Right renal cortex interstitium (tissue), 3 donors: ENCODE measurements at regions not wholly inside any gene's neighbourhood (a gene's known extent, or its start where the extent isn't known, plus 50 kb on each side); places are given as distances from the start of the nearest gene placed in this dataset.

Experiments
- DNase-seq, 3 donors: peaks; one replicate each; pipeline ENCODE4 v3.0.0-alpha.2; 2013; ENCODE audit warnings: low read depth in 3 of 3, low spot score in 2 of 3

DNA sequence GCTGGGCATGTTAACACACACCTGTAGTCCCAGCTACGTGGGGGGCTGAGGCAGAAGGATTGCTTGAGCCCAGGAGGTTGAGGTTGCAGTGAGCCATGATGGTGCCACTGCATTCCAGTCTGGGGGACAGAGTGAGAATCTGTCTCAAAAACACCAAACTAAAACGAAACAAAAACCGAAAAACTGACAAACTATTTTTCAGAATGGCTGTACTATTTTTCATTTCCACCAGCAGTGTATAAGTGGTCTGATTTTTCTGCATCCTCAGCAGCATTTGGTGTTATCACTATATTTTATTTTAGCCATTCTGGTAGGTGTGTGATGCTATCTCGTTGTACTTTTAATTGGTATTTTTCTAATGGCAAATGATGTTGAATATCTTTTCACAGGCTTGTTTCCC lies 95.2 kb downstream of the PDCL3 start:
- DNase-seq: no peak

DNA sequence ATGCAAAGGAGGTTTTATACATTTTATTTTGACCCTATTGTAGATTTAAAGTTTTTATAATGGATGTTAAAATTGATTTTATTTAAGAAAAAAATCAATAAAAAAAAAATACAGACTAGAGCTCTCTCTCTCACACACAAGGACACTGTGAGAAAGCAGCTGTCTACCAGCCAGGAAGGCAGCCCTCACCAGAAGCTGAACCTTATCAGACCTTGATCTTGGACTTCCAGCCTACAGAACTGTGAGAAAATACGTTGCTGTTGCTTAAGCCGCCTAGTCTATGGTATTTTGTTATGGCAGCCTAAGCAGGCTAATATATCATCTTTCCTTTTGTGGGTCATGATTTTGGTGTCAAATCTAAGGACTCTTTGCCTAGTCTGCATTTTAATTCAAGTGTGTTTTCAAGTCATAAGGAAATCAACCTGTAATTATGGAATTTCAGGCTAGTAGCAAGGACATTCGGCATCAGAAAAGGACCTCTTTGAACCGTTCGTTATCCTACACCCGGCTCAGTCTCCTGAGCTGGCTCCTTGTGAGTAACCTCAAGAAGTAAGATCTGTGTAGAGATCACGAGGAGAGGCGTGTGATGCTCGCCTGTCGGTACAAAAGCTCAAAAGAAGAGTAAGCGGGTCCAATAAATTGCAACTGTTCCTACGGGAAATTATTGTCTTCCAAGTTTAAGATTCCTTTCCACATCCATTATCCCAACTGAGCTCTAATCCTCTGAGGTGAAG lies 98.2 kb downstream of the PDCL3 start:
- DNase-seq: no peak

DNA sequence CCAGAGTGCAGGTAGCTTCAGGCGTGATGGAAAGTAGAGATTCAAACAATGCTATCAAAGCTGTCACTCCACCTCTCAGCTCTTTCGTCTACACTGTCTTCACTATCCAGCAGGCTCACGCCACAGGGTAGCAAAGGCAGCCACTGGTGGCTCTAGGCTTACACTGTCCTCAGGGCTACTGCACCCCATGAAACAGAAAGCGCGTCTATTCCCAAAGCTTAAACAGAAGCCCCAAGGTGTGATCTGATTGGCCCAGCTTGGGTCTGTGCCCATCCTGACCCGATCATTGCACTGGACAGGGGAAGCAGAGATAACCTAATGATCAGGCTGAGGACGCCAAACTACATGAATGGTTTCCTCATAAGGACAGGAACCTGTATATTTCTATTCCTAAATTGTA lies 100.1 kb downstream of the PDCL3 start:
- no peak for DNase-seq

DNA sequence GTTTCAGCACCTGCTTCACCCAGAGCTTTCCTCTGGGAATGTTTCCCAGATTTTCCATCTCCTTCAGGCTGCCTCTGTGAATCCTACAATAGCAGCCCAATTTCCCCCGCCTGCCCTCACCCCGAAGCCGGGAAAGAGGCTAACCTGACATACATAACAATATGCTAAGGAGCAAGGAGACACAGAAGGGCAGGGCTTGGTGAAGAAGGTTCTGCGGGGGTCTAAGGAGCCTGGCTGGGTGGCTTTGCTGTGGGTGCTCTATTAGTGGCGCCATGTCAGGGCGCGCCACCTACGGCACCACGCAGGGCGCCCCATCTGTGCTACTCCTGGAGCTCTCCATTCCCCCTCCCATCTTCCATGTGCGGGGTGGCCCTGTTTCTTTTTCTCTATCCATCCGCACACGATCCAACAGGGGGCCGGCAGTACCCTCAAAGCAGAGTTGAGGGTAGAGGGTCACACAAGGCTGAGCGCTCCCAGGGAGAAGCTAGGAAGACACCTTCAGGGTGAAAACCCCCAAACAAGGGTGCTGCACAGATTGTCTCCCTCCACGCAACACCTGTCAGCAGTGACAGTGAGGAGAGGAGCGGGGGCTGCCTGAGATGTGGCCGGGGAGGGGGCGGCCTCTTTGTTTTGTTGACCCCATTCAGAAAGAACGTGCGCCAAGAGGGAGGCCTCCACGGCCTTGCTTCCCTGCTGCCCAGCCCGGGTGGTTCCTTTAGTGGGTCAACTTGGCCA lies 101.4 kb downstream of the PDCL3 start:
- no peak for DNase-seq

DNA sequence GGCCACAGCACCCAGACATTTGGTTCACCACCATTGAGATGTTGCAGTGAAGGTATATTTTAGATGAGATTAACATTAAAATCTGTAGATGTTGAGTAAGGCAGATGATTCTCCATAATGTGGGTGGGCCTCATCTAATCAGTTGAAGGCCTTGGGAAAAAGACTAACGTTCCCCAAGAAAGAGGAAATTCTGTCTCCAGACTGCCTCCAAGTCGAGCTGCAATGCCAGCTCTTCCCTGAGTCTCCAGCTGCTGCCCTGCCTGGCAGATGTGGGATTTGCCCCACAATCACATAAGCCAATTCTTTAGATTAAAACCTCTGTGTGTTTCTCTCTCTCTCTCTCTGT lies 101.9 kb downstream of the PDCL3 start:
- DNase-seq: no peak

DNA sequence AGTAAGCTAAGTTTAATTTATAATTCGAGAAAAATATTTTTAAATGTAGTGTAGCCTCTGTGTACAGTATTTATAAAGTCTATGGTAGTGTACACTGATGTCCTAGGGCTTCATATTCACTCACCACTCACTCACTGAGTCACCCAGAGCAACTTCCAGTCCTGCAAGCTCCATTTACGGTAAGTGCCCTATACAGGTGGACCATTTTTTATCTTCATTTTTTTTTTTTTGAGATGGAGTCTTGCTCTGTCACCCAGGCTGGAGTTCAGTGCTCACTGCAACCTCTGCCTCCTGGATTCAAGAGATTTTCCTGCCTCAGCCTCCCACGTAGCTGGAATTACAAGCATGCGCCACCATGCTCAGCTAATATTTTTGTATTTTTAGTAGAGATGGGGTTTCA lies 104.2 kb downstream of the PDCL3 start:
- DNase-seq: no peak

DNA sequence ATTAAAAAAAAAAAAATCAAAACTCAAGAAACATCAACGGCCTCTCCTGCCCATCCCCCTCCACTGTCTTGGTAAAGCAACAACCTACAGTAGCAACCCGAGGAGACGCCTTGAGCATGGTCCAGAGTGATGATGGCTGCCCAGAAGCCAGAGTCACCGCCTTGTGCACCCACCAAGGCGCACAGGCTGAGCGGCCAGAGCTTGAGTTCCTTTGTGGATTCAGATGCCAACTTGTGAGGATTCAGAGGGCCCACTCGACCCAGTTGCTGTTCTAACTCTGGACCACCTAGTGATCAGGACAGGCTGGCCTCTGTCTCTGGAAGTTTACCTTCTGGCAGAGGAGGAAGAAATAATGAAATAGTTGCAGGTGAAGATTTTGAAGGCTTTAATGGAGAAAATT lies 105.0 kb downstream of the PDCL3 start:
- no peak for DNase-seq

DNA sequence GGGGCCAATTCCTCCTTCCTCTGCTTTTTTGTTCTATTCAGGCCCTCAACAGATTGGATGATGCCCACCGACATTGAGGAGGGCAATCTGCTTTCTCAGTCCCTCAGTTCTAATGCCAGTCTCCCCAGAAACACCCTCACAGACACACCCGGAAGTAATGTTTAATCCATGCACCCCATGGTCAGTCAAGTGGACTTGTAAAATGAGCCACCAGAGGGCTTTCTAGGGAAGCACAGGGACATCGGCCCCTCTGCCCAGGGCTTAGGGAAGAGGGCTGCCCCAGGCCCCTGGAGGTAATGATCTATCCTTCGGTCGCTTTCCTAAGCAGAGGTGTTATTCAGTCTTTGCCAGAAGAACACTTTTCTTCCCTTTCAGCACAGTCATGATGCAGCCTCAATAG lies 107.4 kb downstream of the PDCL3 start:
- DNase-seq: no peak

DNA sequence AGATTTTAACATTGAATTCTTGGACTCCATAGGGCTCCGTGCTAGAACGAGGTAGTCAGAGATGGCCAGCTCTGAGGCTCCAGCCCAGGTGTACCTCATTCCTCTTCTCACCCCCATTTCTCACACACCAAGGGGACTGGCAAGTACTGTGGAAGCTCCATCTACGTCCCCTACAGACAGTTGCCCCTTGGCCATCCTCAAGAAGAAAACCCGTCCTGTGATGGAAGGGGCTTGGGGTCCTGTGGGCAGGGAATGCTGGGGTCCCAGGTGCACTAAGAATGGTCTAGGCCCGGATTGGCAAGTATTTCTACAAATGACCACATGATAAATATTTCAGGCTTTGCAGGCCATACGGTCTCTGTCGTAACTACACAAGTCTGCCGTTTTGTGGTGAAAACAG lies 110.3 kb downstream of the PDCL3 start:
- no peak for DNase-seq

DNA sequence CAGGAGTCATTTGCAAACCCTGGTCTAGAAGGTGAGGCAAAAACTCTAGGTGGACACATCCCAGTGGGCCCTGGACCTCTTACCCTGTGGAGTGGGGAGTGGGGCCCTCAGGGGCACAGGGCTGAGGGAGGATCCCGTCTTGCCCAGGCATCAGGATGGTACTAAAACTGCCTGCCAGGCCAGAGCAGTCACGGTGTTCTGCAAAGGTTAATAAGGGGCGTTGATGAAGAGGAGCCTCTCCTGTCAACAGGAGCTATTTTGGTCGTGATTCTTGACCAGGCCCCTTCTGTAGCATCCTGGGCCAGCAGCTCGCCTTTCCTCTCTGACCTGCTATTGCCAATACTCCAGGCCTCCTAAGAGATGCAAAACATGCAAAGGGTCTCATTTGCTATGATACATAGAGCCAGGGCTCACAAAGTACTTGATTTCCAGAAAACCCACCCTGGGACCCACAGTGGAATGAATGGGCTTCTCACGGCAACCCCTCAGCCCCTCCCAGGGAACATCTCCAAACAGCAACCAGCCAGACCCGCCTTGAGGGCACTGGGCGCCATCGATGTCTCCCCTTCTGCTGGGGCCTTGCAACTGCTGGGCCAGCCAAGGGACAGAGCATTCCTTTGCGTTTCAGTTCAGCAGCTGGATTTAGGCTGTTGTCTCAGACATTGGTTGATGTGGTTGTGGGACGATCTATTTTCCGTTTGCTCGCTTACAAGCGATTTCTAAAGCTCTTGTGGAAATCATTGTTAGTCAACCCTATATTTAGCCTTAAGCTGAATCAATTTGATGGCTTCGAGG lies 111.1 kb downstream of the PDCL3 start:
- DNase-seq: no peak

DNA sequence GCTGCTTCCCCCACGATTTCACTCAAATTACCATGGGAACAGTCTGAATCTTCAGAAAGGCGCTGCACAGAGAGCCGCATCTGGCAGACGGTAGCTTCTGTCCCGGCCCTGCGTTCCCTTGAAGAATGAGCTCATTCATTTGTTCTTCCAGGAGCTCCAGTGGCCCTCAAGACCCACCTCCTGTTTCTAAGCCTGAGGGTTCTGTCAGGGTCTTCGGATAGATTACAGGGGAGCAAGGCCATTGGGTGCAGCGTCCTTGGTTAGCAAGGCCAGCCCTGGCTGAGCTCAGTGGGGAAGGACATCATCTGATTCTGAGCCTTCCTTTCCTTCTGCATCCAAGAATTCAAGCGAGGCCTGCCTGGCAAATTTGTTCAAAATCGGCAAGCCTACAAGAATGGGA lies 111.9 kb downstream of the PDCL3 start:
- no peak for DNase-seq

DNA sequence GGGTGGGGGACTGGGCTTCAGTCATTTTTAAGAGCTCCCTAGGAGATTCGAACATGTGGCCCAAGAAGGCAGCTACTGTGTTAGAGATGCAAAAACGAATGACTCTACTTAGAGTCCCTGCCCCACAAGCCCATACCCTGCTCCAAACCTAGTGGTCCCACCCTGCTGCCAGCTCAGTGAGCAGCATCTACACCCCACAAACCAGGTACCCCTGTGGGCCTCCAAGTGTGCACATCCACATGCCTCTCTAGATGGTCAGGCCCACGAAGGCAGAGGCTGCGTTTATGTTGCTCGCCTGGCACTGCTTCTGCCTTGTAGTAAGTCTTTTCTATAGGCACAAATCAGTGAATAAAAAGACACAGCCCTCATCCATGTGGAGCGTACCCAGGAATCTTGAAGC lies 112.6 kb downstream of the PDCL3 start:
- DNase-seq: no peak

DNA sequence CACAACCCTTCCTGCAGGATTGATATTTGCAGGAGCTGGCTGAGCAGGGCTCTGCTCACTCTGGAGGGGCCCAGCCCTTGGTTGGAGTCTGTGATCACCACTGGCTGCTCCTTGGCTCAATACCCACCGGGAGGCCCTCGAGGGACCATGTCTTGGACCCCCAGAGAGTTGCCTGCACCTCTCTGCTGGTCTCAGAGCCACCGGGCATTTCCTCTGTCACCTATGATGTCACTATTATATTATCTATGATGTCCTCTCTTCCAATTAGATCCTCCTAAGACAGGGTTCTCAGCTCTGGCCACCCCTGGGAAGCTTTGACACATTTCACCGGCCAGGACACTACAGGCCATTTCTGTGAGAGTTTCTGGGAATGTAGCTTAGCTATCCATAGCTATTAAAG lies 113.1 kb downstream of the PDCL3 start:
- DNase-seq: no peak

DNA sequence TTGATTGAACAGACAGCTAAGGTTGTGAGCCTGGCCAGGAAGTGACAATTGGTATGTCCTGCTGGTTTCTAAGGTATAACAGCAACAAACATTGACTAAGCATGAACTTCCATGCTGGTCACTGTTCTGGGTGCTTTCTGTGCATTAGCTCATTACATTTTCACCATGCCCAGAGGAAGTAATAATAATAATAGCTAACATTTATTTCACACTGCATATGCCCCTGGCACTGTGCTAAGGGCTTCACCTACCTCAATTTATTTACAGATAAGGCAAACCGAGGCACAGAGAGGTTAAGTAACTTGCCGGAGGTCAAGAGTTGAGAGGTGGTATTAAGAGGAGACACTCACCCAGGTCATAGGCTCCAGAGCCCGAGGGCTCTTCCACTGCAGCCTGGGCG lies 113.6 kb downstream of the PDCL3 start:
- DNase-seq: no peak

DNA sequence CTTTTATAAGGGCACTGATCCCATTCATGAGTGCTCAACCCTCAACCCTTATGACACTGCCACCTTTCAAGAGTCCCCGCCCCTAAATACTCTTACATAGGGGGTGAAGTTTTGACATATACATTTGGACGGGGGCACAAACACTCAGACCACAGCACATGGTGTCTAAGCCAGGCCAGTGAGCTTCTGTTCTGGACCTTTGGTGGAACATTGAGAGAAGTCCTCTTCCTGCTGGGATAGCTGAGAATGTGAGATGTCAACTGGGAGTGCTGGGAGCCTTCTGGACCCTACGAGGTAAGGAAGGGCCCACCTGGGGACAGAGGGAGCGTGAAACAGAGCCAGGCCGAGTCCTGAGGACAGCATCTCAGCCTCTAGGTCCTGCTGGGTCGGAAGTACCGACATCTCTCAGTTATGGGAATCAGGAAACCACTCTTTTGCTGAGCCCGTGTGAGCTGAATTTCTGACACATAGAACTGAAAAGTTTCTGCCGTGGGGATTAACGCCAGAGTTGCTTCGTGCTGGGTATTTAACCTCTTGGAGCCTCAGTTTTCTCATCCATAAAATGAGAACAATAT lies 114.9 kb downstream of the PDCL3 start:
- DNase-seq: no peak

DNA sequence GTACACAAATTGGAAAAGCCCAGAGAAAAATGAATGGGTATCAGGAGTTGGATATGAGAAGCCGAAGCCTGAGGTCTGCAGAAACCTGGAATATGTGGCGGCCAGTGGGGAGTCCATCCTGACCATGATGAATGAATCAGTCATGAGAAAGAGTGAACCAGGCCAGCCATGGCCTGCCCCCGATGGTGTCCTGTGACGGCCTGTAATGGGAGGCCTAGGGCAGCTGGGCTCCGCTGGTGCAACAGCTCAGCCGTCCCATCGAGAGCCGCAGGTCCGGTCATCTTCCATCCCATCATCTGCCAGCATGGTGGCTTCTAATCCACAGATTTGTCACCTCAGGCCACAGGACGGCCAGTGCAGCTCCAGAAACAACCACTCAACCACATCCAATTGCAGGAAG lies 116.4 kb downstream of the PDCL3 start:
- DNase-seq: no peak

DNA sequence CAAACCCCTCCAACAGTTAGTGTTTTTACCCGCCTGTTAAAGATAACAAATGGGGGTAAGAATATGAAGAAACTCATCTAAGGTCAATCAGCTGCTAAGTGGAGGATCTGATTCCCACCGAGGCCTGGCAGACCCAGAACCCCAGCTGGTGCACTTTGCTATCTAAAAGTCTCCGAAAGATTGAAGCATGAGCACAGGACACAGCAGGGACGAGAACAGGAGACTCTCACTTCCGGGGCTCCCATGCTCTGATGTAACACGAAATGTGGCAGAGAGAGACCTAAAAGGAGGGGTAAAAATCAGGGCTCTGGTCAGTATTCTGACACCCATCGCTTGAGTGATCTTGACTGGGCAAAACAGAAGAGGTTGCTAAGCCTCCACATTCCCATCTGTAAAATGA lies 119.7 kb downstream of the PDCL3 start:
- no peak for DNase-seq

DNA sequence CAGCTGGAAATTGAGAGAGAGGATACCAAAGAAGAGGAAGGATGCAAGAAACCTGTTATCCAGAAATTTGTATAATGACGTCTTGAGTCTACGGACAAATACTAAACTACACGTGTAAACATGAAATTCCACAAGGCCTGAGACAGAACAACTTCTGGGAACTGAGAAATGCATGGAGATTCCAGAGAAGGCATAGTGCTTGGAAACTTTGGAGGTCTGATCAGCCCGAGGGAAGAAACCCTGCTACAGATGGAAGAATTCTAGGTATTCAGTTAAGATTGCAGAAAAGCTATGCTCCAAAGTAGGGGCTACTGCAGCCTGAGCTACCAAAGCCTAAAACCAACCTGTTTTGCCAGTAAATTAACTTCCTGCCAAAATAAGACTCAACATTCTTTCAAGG lies 120.4 kb downstream of the PDCL3 start:
- DNase-seq: no peak

DNA sequence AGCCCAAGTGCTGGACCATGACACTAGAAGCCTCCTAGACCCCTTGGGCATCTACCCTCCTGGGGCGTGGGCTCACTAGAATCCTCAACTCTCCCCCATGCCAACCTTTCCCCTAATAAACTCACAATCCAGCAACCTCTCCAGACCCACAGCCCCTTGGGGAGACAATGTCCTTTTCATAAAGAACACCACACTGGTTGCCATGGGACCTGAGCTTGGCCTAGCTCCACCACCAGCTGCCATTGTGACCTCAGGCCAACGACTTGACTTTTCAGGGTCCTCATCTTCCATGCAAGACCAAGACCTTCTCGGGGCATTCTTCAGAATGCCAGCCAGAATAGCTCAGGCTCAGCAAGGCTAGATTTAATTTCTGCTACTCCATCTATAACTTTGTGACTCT lies 128.1 kb upstream of the NPAS2 start:
- no peak for DNase-seq

DNA sequence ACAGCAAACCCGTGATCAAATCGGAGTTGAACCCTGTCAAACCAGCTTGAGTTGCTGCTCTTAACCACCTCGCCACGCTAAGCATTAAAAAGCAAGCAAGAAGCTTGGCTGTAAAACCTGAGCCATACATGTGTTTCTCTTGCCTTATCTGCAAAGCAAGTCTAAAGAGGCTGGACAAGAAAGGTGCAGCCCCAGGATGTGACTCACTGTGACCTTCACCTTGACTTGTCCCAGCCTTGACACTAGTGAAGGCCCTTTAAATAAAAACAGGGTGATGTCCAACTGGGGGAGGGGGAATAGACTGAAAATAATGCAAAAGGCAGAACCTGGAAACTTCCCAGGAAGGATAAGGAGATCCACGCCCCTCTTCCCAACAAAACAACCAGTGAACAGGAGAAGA lies 127.6 kb upstream of the NPAS2 start:
- DNase-seq: no peak

DNA sequence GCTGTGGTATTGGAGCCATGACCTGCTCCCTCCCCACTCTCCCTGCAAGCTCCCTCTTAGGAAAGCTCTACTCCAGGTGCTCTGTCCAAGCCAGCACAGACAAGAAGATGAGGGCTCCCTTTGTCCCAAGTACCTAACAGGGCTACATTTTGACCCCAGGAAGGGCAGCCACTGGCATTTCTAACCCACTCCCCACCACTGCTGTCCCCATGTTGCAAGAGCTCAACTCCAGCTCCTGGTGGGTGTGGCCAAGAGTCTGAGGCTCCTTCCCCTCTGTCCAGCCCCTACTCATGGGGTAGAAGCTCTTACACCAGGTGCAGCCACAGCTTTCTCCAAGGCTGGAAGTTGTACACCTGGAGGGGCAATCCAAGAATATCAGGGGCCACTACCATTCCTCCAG lies 127.0 kb upstream of the NPAS2 start:
- DNase-seq: no peak

DNA sequence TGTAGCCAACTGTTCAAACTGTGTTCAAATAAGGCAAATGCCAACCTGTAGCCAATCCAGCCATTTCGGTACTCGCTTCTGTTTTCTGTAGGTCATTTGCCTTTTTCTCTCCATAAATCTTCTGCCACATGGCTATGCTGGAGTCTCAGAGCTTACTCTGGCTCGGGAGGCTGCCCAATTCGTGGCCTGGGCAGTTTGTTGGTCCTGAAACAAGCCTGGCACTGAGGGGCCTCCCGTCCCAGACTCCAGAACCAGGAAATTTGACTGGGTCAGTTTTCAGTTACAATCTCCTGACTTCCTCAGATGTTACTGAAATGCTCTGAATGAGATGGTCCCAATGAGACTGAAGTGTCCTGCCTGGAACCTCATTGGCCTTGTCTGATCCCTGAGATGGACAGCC lies 120.8 kb upstream of the NPAS2 start:
- DNase-seq: no peak
